Left lung (tissue), 4 donors: ENCODE measurements at regions not wholly inside any gene's neighbourhood (a gene's known extent, or its start where the extent isn't known, plus 50 kb on each side); places are given as distances from the start of the nearest gene placed in this dataset.

ENCODE experiments used
- ATAC-seq: fragments of 200-7000 bp; cut with Tn5 transposase; one replicate; pipeline ENCODE4 v1.9.1; 2020; ENCODE audit warnings: moderate library complexity
- DNase-seq, 4 donors: peaks; one replicate each; pipeline ENCODE4 v3.0.0-alpha.2; 2013 to 2020
- H3K27ac ChIP-seq, 2 donors: fragments of 200-600 bp; sonication (generic) in 1 of 2; one replicate each; pipeline versions ENCODE4 v1.5.0 to v1.8.0; 2020 to 2021
- H3K27me3 ChIP-seq, 2 donors: fragments of 200-600 bp; sonication (generic) in 1 of 2; one replicate each; pipeline versions ENCODE4 v1.5.0 to v1.8.0; 2020 to 2021
- H3K36me3 ChIP-seq, 2 donors: fragments of 200-600 bp; sonication (generic) in 1 of 2; one replicate each; pipeline versions ENCODE4 v1.5.0 to v1.8.0; 2020 to 2021
- H3K4me1 ChIP-seq, 2 donors: fragments of 200-600 bp; one replicate each; pipeline ENCODE4 v1.8.0; 2021
- H3K4me3 ChIP-seq, 2 donors: fragments of 200-600 bp; sonication (generic) in 1 of 2; one replicate each; pipeline versions ENCODE4 v1.5.0 to v1.8.0; 2020 to 2021; ENCODE audit warnings: mild to moderate bottlenecking in 1 of 2
- H3K9me3 ChIP-seq, 2 donors: fragments of 200-600 bp; sonication (generic) in 1 of 2; one replicate each; pipeline versions ENCODE4 v1.5.0 to v1.8.0; 2020 to 2021
- CTCF ChIP-seq, 2 donors: fragments of 200-600 bp; sonication (generic) in 1 of 2; IDR thresholded peaks; one replicate each; pipeline versions ENCODE4 v1.5.0 to v1.8.0; 2021; ENCODE audit warnings: antibody characterized with exemption in 2 of 2
- intact Hi-C, 2 donors: fragments of 100-400 bp; cut with DNase I; formaldehyde crosslinking; loops; one replicate each; pipeline versions ENCODE4 v1.11.2 to v1.14.2; 2022
- donor health status: DM: no; HTN: yes; CAD: no.
- donor health status: DM: no; HTN: no; CAD: no.

DNA sequence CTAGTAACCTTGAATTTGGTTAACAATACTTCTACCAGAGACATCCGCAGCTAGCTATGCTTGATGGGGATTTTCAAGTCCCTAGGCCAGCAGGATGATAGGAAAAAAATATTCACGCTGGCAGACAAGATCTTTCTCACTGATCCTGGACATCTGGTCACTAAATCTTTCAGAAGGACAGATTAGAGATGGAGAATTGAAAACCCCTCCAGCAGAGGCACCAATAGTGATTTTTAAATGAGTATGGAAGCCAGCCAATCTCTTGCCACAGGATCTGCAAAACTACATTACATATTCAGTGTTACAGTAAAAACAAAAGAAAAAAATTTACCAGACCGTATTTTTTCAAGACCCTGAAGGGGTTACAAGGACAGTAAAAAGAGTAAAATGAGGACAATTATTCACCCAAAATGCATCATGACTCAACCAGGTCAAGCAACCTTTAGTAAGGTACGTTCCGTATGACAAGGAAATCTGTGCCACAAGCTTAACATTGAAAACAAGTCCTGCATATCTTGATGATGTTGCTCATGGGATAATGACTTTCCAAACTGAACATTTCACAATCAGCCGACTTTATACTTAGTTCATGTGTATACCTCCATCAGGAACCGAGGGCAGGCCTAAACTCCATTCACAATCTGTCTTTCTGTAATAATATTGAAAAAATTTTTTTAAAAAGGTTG lies 239.5 kb downstream of the GXYLT1 start:
- H3K4me3 ChIP-seq = no peak overlapping the region
- TF ChIP-seq CTCF (IDR thresholded peaks at IDR 0.05) = no peak
- no peaks in the 10 kb centered on the region for H3K27me3 ChIP-seq
- H3K4me1 ChIP-seq = no peaks in the 10 kb centered on the region
- intact Hi-C loops = no loop called here
- no peak overlapping the region for H3K27ac ChIP-seq
- DNase-seq = no peak
- no peaks in the 10 kb centered on the region for H3K36me3 ChIP-seq
- H3K9me3 ChIP-seq = no peaks in the 10 kb centered on the region
- ATAC-seq = no peak

DNA sequence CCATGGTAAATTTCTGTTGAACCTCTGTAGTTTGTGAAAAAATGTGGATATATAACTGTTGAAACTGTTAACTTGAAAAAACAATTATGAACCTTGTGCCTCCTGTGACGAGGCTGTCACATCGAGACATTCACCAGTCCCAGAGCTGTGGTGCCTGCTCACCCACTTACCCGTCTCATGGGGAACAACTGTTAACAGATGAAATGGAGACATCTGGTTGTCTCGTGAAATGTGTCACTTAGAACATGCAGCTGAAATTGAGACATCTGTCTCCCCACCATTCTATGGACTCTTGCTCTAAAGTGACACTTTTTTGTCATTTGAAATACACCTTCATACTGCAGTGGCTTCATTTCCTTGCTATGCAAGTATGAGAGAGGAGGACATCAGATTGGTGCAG lies 240.6 kb downstream of the GXYLT1 start:
- TF ChIP-seq CTCF (IDR thresholded peaks at IDR 0.05) = no peak
- ATAC-seq = no peak

DNA sequence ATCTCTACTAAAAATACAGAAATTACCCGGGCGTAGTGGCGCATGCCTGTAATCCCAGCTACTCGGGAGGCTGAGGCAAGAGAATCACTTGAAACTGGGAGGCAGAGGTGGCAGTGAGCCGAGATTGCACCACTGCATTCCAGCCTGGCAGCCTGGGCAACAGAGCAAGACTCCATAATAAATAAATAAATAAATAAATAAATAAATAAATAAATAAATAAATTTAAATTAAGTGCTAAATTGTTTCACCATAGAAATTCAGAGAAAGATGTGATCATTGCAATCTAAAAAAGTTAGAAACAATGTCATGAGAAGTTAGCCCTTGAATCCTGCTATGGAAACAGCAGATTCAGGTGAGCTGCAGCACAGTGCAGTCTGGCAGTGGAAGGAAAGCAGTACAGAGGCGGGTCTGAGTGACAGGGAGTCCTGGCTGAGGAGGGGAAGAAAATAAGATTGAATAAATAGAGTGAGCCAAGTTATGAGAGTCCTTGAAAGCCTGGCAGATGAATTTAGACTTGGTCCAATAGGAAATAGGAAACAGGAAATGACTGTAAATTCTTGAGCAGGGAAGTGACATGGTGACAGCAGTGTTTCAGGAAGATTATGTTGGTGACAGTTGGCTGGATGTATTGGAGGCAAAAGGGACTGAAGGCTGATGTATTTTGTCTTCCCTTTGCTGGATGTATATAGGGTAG lies 241.5 kb downstream of the GXYLT1 start:
- Histone ChIP-seq H3K4me3 (no peak overlapping the region), H3K36me3 (no peaks in the 10 kb centered on the region), H3K27ac (no peak overlapping the region), H3K9me3 (peaks cover 0 to 2% of the 10 kb centered on the region in 2 donors), H3K4me1 (no peaks in the 10 kb centered on the region), H3K27me3 (no peaks in the 10 kb centered on the region)
- DNase-seq (no peak), ATAC-seq (no peak)
- intact Hi-C loops = no loop called here
- TF ChIP-seq CTCF (IDR thresholded peaks at IDR 0.05) = no peak

More for the DNA sequence above, 240.6 kb downstream of the GXYLT1 start:
- Histone ChIP-seq H3K9me3 (no peaks in the 10 kb centered on the region), H3K4me3 (no peak overlapping the region), H3K27me3 (no peaks in the 10 kb centered on the region), H3K36me3 (no peaks in the 10 kb centered on the region), H3K4me1 (no peaks in the 10 kb centered on the region), H3K27ac (no peak overlapping the region)
- intact Hi-C loops = no loop called here
- no peak for DNase-seq

- H3K36me3 ChIP-seq = no peaks in the 10 kb centered on the region
- no peak overlapping the region for H3K4me3 ChIP-seq
- DNase-seq = no peak
- no peaks in the 10 kb centered on the region for H3K27me3 ChIP-seq
- no peaks in the 10 kb centered on the region for H3K4me1 ChIP-seq
- no peak for ATAC-seq
- intact Hi-C loops = no loop called here
- no peak overlapping the region for H3K27ac ChIP-seq
- peaks cover 0 to 9% of the 10 kb centered on the region in 2 donors for H3K9me3 ChIP-seq
- TF ChIP-seq CTCF (IDR thresholded peaks at IDR 0.05) = no peak
Observed at GRCh38 chr12:41899577-41899976, 245.1 kb downstream of the GXYLT1 start.

DNA sequence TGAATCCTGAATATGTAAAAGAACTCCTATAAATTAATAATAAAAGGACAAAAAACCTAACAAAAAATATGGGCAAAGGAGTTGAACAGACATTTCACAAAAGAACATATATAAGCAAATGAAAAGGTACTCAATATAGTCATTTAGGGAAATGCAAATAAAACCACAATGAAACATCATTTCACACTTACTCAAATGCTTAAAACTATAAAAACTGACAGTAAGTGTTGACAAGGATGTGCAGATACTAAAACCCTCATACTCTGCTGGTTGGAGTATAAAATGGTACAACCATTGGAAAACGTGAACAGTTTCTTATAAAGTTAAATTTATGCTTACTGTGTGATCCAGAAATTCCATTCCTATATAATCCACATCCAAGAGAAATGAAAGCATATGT lies 247.1 kb downstream of the GXYLT1 start:
- Histone ChIP-seq H3K27ac (no peak overlapping the region), H3K9me3 (peaks cover 0 to 9% of the 10 kb centered on the region in 2 donors), H3K4me3 (no peak overlapping the region), H3K27me3 (no peaks in the 10 kb centered on the region), H3K36me3 (no peaks in the 10 kb centered on the region), H3K4me1 (no peaks in the 10 kb centered on the region)
- no peak for ATAC-seq
- intact Hi-C loops = no loop called here
- no peak for TF ChIP-seq CTCF (IDR thresholded peaks at IDR 0.05)
- DNase-seq = no peak
